ENCODE measurements at regions not wholly inside any gene's neighbourhood (a gene's known extent, or its start where the extent isn't known, plus 50 kb on each side); places are given as distances from the start of the nearest gene placed in this dataset.

GRCh38 chr15:93819826-93820225, 411.5 kb upstream of the MCTP2 start:
- Histone ChIP-seq H3K27me3 (ENCODE audit: insufficient read depth, poor library complexity, severe bottlenecking) (peaks cover 4% of the 10 kb centered on the region), H3K4me3 (replicated peaks; ENCODE audit: insufficient read depth, low read length) (no peak overlapping the region), H3K27ac (replicated peaks) (no peak overlapping the region)
- no peak for DNase-seq (ENCODE audit: low read depth in 1 of 2, low spot score in 1 of 2)
- TF ChIP-seq CTCF (IDR thresholded peaks at IDR 0.05; ENCODE audit: insufficient read depth, low read length) (no peak), GABPA (IDR thresholded peaks at IDR 0.05; ENCODE audit: low read depth) (no peak), SPI1 (IDR thresholded peaks at IDR 0.05; ENCODE audit: borderline replicate concordance, low read depth) (no peak), POLR2AphosphoS5 (IDR thresholded peaks at IDR 0.05; ENCODE audit: low read depth) (no peak)
- TF ChIP-seq, protein P1, sequence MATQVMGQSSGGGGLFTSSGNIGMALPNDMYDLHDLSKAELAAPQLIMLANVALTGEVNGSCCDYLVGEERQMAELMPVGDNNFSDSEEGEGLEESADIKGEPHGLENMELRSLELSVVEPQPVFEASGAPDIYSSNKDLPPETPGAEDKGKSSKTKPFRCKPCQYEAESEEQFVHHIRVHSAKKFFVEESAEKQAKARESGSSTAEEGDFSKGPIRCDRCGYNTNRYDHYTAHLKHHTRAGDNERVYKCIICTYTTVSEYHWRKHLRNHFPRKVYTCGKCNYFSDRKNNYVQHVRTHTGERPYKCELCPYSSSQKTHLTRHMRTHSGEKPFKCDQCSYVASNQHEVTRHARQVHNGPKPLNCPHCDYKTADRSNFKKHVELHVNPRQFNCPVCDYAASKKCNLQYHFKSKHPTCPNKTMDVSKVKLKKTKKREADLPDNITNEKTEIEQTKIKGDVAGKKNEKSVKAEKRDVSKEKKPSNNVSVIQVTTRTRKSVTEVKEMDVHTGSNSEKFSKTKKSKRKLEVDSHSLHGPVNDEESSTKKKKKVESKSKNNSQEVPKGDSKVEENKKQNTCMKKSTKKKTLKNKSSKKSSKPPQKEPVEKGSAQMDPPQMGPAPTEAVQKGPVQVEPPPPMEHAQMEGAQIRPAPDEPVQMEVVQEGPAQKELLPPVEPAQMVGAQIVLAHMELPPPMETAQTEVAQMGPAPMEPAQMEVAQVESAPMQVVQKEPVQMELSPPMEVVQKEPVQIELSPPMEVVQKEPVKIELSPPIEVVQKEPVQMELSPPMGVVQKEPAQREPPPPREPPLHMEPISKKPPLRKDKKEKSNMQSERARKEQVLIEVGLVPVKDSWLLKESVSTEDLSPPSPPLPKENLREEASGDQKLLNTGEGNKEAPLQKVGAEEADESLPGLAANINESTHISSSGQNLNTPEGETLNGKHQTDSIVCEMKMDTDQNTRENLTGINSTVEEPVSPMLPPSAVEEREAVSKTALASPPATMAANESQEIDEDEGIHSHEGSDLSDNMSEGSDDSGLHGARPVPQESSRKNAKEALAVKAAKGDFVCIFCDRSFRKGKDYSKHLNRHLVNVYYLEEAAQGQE (IDR thresholded peaks at IDR 0.05; ENCODE audit: insufficient replicate concordance, low read depth), result no peak

GRCh38 chr15:93816815-93817214, 414.5 kb upstream of the MCTP2 start:
- Histone ChIP-seq H3K4me3 (replicated peaks; ENCODE audit: insufficient read depth, low read length) (no peak overlapping the region), H3K27ac (replicated peaks) (no peak overlapping the region), H3K27me3 (ENCODE audit: insufficient read depth, poor library complexity, severe bottlenecking) (peaks cover 5% of the 10 kb centered on the region)
- DNase-seq (ENCODE audit: low read depth in 1 of 2, low spot score in 1 of 2), result no peak
- TF ChIP-seq, protein P1 (IDR thresholded peaks at IDR 0.05; ENCODE audit: insufficient replicate concordance, low read depth), result no peak
- no peak for TF ChIP-seq CTCF (IDR thresholded peaks at IDR 0.05; ENCODE audit: insufficient read depth, low read length)

DNA sequence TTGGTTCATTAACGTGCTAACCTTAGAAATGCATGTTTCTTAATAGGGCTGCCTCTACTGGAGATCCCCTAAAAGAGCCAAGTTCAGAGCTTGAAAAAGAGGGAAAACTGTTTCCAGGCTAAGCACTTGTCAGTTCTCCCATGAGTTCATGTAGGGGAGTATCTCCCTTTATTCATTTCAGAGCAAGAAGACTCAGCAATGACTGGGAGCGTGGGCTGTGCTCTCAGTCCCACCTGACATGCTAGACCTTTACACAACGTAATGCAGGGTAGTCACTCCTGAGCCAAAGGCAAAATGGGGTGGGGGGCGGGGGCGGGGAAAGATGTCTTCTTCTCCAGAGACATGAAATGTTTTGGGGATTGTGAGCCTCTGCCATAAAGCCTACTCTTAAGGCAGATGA, 420.1 kb upstream of the MCTP2 start:
- Histone ChIP-seq H3K4me3 (replicated peaks; ENCODE audit: insufficient read depth, low read length) (no peak overlapping the region), H3K27ac (replicated peaks) (no peak overlapping the region), H3K27me3 (ENCODE audit: insufficient read depth, poor library complexity, severe bottlenecking) (peaks cover 5% of the 10 kb centered on the region)
- no peak for DNase-seq (ENCODE audit: low read depth in 1 of 2, low spot score in 1 of 2)
- TF ChIP-seq POLR2AphosphoS5 (IDR thresholded peaks at IDR 0.05; ENCODE audit: low read depth) (no peak), SPI1 (IDR thresholded peaks at IDR 0.05; ENCODE audit: borderline replicate concordance, low read depth) (no peak), GABPA (IDR thresholded peaks at IDR 0.05; ENCODE audit: low read depth) (no peak)
- TF ChIP-seq, protein P1 (IDR thresholded peaks at IDR 0.05; ENCODE audit: insufficient replicate concordance, low read depth), result no peak

GRCh38 chr15:93809516-93809915, 421.8 kb upstream of the MCTP2 start:
- no peak overlapping the region for H3K4me3 ChIP-seq (replicated peaks; ENCODE audit: insufficient read depth, low read length)
- H3K27ac ChIP-seq (replicated peaks), result no peak overlapping the region
- no peaks in the 10 kb centered on the region for H3K27me3 ChIP-seq (ENCODE audit: insufficient read depth, poor library complexity, severe bottlenecking)
- TF ChIP-seq, protein P1 (IDR thresholded peaks at IDR 0.05; ENCODE audit: insufficient replicate concordance, low read depth), result no peak
- TF ChIP-seq CTCF (IDR thresholded peaks at IDR 0.05; ENCODE audit: insufficient read depth, low read length) (no peak), SPI1 (IDR thresholded peaks at IDR 0.05; ENCODE audit: borderline replicate concordance, low read depth) (no peak), GABPA (IDR thresholded peaks at IDR 0.05; ENCODE audit: low read depth) (no peak), POLR2AphosphoS5 (IDR thresholded peaks at IDR 0.05; ENCODE audit: low read depth) (no peak)
- DNase-seq (ENCODE audit: low read depth in 1 of 2, low spot score in 1 of 2), result no peak

Data from HL-60 (cell line).